HG03469 (cell line): ENCODE measurements at regions not wholly inside any gene's neighbourhood (a gene's known extent, or its start where the extent isn't known, plus 50 kb on each side); places are given as distances from the start of the nearest gene placed in this dataset.
A peak's percentile ranks its signal among the peaks of the same experiment; 100 is the strongest.

Source experiments
- ATAC-seq: cut with Tn5 transposase; IDR thresholded peaks from one replicate; pipeline ENCODE4 v1.9.1; 2021; ENCODE audit warnings: mild to moderate bottlenecking, moderate library complexity, moderate number of reproducible peaks; ENCODE audit not compliant: unreplicated experiment

DNA sequence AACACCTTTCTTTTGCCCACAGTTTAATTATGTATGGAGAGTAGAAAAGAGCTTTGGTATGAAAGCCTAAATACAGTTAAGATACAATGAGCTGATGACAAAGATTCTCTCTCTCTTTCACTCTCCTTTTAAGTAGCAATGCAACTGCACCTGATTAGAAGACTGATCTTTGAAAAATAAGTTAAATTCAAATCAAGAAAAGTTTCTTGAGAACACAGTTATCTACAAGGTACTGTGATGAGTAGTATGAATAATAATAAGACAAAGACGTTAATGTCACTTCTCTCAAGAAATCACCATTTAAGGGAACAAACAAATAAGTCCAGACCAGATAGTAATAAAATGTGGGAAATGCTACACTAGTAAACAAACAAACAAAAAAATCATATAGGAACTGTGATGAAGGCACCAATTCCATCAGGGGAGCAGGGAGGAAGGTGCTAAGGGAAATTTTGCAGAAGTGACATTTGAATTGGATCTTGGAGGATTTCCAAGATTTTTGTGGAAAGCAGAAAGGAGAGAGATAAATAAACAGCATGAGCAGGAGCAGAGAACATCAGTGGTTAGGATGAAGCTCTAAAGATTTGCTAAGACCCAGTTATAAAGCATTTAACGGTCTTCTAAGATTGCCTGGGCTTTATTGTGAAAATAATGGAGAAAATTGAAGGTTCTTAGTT, 65.2 kb upstream of the STK38L start:
- ATAC-seq: no peak

DNA sequence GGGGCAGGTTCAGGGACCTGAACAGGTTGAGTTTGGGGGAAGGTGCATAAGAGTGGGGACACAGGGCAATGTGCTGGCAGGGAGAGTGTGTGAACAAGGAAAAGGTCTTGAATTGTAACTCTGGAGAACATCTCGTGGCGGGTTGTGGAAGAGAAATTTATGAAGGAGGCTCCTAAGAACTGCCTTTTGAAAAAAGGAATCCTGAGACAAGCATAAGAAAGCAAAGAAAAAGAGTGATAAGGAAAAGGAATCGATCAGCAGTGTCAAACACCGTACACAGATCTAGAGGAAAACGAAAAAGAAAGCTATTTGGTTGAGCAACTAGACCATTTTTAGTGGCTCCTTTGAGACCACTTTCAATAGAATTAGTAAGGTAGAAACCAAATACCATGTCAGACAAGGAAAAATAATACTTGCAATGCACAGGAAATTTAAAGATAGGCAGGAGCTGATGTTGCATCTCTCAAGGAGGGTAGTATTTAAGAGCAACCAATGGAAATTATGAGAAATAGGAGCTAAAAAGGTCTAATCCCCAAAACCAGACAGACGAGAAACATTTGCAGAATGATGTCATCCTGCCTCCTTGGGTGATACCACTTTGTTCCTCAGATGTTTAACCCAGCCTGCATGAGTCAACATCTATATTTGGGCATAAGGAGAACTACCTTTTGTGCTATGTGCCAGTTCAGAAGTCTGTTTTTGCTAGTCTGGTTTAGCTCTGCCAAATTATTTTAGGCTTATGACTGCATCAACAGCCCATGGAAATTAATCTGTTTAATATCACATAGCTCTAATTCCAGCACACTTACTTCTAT, 64.5 kb upstream of the STK38L start:
- ATAC-seq: peak; percentile 89

DNA sequence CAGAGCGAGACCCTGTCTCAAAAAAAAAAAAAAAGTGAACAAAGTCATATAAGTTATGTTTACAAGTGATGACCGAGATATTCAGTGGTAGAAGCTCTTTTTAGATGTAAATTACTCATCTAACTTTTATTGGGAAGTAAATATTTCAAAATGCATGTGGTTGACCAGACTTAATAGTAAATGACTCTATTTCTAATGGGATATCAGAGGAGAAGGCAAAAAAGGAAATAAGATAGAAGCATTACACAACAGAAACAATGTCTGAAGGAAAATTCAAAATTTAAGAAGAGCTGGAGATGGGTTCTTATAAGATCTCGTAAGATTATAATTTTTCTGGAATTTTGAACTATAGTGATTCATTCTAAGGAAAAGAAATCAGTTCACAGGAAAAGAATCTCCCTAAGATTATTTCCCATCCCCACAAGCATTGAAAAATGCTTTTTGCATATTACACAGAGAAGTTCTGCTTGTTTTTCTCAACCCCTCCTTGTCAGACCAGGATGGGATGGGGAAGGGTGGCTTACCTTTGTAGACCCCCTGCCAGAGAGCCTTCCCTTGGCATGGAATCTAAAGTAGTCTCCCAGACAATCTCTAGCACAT, 63.1 kb upstream of the STK38L start:
- no peak for ATAC-seq

DNA sequence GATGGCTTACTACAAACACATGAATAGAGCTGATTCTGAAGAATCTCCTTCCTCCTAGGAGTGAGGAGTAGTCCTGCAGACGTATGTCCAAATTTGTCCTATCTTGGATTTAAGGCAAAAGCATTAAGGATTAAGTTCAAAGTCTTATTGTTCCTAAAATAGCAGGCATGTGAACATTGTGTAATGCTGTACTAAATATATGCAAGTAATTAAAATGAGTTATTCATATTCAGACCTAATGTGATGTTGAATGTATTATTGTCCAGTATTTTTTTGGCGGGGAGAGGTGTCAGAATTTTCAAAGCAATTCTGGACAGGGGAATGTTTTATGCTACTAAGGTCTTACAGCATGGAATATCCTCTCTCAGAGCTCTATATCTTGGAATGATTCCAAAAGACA, 60.7 kb upstream of the STK38L start:
- no peak for ATAC-seq

DNA sequence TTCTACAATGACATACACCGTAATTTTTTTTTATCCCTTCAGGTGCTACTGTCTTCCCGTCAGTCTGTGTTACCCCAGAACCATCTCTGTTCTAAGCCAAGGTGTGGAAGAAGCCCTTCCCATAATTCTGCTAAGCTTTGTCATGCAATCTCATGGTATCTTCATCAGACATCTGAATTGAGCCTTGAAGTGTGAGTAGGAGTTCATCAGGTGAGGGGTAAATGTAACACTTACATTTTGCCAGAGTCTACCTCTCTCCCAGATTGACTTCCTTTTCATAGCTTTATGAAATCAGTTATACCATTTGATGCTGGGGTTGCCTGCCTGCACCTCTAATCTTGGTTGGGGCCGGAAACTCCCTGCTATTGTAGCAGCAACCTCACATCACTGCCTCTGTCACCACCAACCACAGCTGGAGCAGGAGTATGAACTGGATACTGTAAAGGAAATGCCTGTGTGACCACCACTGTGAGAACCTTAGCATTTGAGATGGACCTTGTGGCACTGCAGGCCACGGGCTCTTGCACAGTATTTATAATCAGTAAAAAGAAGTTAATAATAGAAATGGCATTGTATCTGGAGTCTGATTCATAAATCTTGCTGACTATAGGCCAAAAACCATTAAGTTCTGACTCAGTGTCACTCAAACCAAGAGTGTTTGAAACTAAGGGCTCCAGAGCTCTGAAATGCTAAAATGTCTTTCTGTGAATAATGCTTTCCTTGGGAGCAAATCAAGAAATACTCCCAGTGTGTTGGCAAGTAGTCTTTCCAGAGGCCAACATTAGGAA, 58.7 kb upstream of the STK38L start:
- peak; percentile 79 for ATAC-seq

DNA sequence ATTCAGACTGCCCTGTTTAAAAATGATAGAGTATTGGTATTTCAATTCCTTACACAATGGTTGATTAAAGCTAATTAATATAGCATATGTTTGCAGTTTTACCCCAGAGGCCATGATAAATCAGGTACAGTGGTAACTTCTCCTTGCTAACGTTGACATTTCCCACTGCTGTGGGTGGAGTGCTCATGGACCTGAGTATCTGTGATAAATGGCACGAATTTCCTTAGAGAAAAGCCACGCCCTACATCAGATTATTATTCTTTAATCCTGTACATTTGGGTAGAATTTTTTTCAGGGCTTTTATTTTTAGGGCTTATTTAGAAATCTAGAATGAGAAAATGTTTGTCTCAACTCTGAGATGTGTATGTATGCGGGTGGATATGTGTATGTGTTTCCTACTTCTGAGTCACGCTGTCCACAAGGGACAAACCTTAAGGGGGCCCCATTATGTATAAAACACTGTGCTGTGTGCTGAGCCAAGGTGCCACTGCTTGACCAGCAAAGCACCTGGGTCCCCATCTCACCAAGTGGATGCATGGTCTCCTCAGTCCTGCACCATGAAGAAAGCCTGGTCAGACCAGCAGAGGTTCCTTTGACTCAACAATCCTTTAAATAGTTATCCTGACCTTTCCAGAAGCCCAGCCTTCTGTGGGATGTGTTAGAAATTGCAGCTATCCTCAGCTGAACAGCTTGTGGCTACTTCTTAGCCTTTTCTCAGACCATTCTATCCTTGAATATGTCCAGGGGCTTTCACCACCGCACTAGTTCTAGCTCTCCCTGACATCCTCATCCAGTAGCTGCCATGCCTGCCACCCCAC, 57.9 kb upstream of the STK38L start:
- ATAC-seq: no peak

DNA sequence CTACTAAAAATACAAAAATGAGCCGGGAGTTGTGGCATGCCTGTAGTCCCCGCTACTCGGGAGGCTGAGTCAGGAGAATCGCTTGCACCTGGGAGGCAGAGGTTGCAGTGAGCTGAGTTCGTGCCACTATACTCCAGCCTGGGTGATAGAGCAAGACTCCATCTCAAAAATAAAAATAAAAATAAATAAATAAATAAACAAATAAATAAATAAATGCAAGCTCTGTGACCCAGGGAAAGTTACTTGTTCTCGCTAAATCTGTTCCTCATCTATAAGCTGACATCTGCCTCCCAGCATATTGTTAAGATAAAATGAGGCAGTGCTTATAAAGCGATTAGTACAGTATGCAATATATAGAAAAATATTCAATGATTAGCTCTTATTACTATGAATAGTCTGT, 56.4 kb upstream of the STK38L start:
- no peak for ATAC-seq

DNA sequence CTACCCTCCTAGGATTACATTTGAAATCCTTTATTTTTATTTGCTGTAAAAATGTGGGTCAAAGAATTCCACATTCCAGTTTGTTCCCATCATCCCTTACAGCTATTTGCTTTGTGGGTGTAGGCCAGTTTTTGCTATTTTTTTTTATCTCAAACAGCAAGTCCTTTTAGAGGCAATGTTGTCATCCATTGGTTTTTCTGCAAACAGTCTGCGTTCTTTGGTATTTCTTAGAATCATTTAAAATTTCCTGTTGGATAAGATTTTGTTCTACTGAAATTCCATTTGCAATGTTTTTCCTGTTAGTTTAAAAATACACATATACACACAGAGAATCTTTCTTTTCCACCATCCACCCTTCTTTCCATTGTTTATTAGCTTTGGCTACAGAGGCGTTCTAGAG, 53.3 kb upstream of the STK38L start:
- no peak for ATAC-seq

DNA sequence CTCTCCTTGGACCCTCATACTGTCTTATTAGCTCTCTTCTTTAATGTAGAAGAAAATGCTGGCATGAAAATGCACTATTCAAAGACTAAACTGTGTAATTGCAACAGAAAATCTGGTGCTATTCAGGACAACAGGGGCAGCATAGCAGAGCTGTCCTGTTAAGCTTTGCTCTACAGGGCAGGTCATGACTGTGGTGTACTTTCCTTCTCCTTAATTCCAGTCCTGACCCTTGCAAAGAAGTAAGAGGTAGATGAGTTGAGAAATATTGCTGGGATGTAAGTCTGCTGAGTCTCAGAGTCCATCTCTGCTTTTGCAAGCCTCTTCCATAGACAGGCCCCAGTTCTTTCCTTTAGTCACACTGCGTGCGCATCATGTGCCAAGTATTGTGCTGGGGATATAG, 52.6 kb upstream of the STK38L start:
- no peak for ATAC-seq

DNA sequence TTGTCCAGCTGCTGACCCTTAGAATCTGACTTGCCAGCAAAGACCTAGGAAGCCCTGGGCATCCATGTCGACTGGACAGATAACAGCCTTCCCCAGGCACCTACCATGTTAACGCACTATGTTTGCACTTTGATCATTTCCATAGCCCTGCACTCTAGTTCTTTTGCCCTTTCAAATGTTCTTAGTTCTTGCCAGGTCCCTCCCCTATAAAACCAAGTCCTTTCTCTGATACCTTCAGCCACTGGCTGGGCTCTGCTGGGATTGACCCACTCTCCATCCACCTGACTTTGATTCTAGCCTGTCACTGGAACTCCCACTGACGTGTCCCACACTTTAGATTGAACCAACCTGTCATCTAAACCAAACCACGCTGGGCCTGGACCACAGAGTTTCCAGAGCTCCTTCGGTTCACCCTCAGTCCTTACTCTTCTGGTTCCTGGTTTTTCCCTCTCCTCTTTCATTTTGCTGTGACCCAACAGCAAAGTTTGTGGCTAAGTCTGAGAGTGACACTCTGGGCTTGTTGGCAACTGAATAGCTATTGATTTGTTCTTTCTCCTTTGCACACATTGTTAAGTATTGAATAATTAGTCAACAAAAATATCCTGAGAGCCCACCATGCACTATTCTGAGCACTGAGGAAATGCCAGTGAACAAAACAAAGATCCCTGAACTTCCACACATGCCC, 51.8 kb upstream of the STK38L start:
- no peak for ATAC-seq

DNA sequence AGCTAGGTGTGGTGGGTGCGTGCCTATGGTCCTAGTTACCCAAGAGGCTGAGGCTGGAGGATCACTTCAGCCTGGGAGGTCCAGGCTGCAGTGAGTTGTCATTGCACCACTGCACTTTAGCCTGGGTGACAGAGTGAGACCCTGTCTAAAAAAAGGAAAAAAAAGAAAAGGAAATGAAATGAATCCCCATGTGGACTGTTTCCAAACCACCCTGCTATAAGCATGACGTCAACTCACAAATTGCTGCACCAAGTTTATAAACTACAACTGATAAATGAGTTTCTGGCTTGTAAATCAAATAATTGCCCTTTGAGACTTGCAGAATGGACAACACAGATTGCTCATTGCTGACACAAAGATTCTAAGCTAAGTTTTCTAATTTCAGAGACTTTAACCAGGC, 51.0 kb upstream of the STK38L start:
- ATAC-seq: no peak

DNA sequence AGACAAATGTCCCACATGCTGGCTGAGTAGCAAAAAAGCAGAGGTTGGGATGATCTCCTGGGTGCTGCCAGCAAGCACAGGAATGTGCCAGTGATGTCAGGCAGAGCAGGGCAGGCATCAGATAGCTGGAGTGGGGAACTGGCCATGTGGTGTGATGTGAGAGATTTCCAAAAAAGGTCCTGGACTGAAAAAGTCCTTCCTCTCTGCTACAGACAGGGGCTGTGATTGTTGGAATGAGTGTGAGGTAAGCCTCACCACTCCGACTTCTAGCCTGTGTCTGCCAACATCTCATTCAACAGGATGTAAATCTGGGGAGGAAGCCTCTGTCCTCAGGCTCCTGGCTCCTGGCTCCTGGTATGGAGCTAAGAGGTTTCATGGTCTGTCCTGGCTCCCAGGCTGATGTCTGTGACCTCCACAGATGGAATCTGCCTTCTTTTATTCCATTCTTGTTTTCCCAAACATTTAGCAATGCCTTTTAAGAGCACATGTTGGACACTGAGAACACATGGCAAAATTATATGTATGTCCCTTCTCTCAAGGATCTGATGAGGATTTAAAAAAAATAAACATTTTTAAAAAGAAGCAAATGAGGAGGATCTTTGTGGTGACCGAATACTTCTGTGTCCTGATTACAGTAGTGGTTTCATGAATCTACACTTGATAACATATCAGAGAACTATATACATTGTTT, 50.1 kb upstream of the STK38L start:
- ATAC-seq: no peak
